ENCODE measurements at regions not wholly inside any gene's neighbourhood (a gene's known extent, or its start where the extent isn't known, plus 50 kb on each side); places are given as distances from the start of the nearest gene placed in this dataset.

DNA sequence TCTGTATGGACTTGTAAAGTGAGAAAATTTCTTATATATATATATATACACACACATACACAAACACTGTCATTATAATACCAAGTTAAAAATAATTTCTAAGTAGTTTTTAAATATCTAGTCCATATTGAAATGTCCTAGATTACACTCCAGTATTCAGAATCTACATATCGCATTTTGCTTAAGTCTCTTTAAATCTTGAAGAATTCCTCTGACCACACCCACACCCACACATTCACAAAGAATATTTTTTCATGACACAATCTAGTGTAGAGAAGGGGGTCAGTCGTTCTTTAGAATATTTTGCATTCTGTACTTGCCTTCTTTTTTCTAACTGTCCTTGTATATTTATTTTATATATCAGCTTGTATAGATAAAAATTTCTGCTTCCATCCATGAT is 509.7 kb downstream of the CCDC85A start:
- Histone ChIP-seq H3K4me3 (ENCODE audit: low read depth, low read length) (no peak overlapping the region), H3K27me3 (replicated peaks; ENCODE audit: control insufficient read depth, insufficient read depth, low read length) (no peaks in the 10 kb centered on the region), H3K4me1 (no peaks in the 10 kb centered on the region), H3K9me3 (no peaks in the 10 kb centered on the region), H3K36me3 (ENCODE audit: control insufficient read depth, insufficient read depth, low read length) (no peaks in the 10 kb centered on the region)
- Mint-ChIP-seq H3K9me3 (ENCODE audit: unreplicated experiment) (no peaks in the 10 kb centered on the region), H3K4me3 (ENCODE audit: unreplicated experiment) (no peak overlapping the region), H3K4me1 (ENCODE audit: low read depth, unreplicated experiment) (no peaks in the 10 kb centered on the region), H3K27me3 (ENCODE audit: insufficient read depth, unreplicated experiment) (no peaks in the 10 kb centered on the region), H3K27ac (ENCODE audit: unreplicated experiment) (no peak overlapping the region), H3K36me3 (ENCODE audit: insufficient read depth, unreplicated experiment) (no peaks in the 10 kb centered on the region)
- ChIA-PET POLR2A (no interaction called here), CTCF (no interaction called here)
- TF ChIP-seq, protein P1, sequence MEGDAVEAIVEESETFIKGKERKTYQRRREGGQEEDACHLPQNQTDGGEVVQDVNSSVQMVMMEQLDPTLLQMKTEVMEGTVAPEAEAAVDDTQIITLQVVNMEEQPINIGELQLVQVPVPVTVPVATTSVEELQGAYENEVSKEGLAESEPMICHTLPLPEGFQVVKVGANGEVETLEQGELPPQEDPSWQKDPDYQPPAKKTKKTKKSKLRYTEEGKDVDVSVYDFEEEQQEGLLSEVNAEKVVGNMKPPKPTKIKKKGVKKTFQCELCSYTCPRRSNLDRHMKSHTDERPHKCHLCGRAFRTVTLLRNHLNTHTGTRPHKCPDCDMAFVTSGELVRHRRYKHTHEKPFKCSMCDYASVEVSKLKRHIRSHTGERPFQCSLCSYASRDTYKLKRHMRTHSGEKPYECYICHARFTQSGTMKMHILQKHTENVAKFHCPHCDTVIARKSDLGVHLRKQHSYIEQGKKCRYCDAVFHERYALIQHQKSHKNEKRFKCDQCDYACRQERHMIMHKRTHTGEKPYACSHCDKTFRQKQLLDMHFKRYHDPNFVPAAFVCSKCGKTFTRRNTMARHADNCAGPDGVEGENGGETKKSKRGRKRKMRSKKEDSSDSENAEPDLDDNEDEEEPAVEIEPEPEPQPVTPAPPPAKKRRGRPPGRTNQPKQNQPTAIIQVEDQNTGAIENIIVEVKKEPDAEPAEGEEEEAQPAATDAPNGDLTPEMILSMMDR (IDR thresholded peaks at IDR 0.05; ENCODE audit: insufficient read depth in 1 of 2, low read depth in 1 of 2, low read length in 1 of 2, severe bottlenecking in 1 of 2, unreplicated experiment in 1 of 2) = no peak
- no peak for DNase-seq
- BruUV-seq (replicated peaks) = no TSS peak
- intact Hi-C loops (cut with micrococcal nuclease; ENCODE audit: unreplicated experiment) = no loop called here

DNA sequence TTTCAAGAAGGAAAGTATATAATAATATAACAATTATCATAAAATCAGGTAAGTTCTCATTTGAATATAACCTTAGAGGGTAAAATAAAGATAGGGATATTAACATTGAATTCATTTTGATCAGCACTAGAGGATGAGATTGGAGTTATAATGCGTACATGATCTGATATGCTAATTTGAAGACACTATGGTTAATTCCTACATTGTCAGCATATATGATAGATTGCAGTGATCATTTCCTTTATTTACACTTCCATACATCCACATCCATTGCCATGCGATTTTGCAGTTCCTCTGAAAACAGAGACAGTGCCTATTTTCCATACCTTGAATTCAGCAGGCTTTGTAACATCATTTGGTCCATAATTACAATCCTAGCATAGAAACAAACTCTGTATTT is 519.2 kb downstream of the CCDC85A start:
- Histone ChIP-seq H3K4me3 (ENCODE audit: low read depth, low read length) (no peak overlapping the region), H3K36me3 (ENCODE audit: control insufficient read depth, insufficient read depth, low read length) (no peaks in the 10 kb centered on the region)

DNA sequence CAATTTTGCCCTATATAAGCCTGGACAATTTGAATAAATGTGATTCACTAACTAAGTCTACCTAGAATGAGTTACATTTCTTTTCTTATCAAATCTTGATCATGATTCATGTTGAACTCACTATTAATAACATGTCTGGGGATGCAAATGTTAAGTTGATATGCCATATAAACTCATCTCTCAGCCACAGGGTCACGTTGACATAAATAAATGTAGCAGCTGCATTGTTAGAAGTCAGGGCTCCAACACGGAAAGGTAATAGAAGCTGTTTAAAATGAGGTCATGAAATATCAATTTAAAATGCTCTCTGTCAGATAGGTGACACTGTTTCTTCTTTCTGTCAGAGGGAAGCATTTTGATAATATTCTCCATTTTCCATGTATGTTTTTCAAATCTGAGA is 521.9 kb downstream of the CCDC85A start:
- no peaks in the 10 kb centered on the region; the same call in 1 of the 2 replicates for H3K27me3 ChIP-seq (replicated peaks; ENCODE audit: control insufficient read depth, insufficient read depth, low read length)
- no peaks in the 10 kb centered on the region for H3K27me3 Mint-ChIP-seq (ENCODE audit: insufficient read depth, unreplicated experiment)

More for the DNA sequence above, 519.2 kb downstream of the CCDC85A start:
- H3K36me3 Mint-ChIP-seq (ENCODE audit: insufficient read depth, unreplicated experiment) = no peaks in the 10 kb centered on the region
- no TSS peak for BruUV-seq (replicated peaks)
- no peaks in the 10 kb centered on the region for H3K4me1 ChIP-seq
- no peak overlapping the region for H3K4me3 Mint-ChIP-seq (ENCODE audit: unreplicated experiment)
- ChIA-PET CTCF (no interaction called here), POLR2A (no interaction called here)
- no peak for DNase-seq
- TF ChIP-seq, protein P1 (IDR thresholded peaks at IDR 0.05; ENCODE audit: insufficient read depth in 1 of 2, low read depth in 1 of 2, low read length in 1 of 2, severe bottlenecking in 1 of 2, unreplicated experiment in 1 of 2) = no peak
- no peaks in the 10 kb centered on the region for H3K27me3 Mint-ChIP-seq (ENCODE audit: insufficient read depth, unreplicated experiment)
- no peaks in the 10 kb centered on the region; the same call in 1 of the 2 replicates for H3K27me3 ChIP-seq (replicated peaks; ENCODE audit: control insufficient read depth, insufficient read depth, low read length)
- intact Hi-C loops (cut with micrococcal nuclease; ENCODE audit: unreplicated experiment) = no loop called here
- peaks cover 19% of the 10 kb centered on the region for H3K9me3 Mint-ChIP-seq (ENCODE audit: unreplicated experiment)
- peaks cover 4% of the 10 kb centered on the region for H3K9me3 ChIP-seq
- H3K4me1 Mint-ChIP-seq (ENCODE audit: low read depth, unreplicated experiment) = no peaks in the 10 kb centered on the region
- no peak overlapping the region for H3K27ac Mint-ChIP-seq (ENCODE audit: unreplicated experiment)

More for the DNA sequence above, 521.9 kb downstream of the CCDC85A start:
- Mint-ChIP-seq H3K4me1 (ENCODE audit: low read depth, unreplicated experiment) (no peaks in the 10 kb centered on the region), H3K27ac (ENCODE audit: unreplicated experiment) (no peak overlapping the region), H3K4me3 (ENCODE audit: unreplicated experiment) (no peak overlapping the region), H3K36me3 (ENCODE audit: insufficient read depth, unreplicated experiment) (no peaks in the 10 kb centered on the region), H3K9me3 (ENCODE audit: unreplicated experiment) (no peaks in the 10 kb centered on the region)
- ChIA-PET CTCF (no interaction called here), POLR2A (no interaction called here)
- DNase-seq = no peak
- no peak overlapping the region for H3K4me3 ChIP-seq (ENCODE audit: low read depth, low read length)
- H3K36me3 ChIP-seq (ENCODE audit: control insufficient read depth, insufficient read depth, low read length) = no peaks in the 10 kb centered on the region
- H3K9me3 ChIP-seq = no peaks in the 10 kb centered on the region
- H3K4me1 ChIP-seq = no peaks in the 10 kb centered on the region
- intact Hi-C loops (cut with micrococcal nuclease; ENCODE audit: unreplicated experiment) = no loop called here
- TF ChIP-seq, protein P1 (IDR thresholded peaks at IDR 0.05; ENCODE audit: insufficient read depth in 1 of 2, low read depth in 1 of 2, low read length in 1 of 2, severe bottlenecking in 1 of 2, unreplicated experiment in 1 of 2) = no peak
- BruUV-seq (replicated peaks) = no TSS peak

All from Caco-2 (cell line).